ENCODE measurements at regions not wholly inside any gene's neighbourhood (a gene's known extent, or its start where the extent isn't known, plus 50 kb on each side); places are given as distances from the start of the nearest gene placed in this dataset.

DNA sequence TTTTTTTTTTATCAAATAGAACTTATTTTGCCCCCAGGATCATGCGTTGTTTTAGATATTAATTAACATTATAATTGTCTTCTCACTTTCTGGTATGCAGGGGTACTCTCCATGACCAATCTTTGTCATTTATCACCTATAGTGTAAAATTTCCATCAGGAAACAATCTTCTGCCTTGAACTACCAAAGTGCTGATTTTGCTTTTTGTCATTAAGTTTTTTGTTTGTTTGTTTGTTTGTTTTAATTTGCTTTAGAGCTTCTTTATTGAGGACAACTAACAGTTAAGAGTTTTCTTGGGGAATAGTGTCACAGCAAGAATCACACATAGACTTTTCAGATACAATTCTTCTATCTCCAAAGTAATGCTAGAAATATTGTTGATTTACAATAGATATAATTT is 171.2 kb upstream of the PRPS1L1 start:
- ATAC-seq, result no peak
- no peak for DNase-seq (ENCODE audit: low spot score)

DNA sequence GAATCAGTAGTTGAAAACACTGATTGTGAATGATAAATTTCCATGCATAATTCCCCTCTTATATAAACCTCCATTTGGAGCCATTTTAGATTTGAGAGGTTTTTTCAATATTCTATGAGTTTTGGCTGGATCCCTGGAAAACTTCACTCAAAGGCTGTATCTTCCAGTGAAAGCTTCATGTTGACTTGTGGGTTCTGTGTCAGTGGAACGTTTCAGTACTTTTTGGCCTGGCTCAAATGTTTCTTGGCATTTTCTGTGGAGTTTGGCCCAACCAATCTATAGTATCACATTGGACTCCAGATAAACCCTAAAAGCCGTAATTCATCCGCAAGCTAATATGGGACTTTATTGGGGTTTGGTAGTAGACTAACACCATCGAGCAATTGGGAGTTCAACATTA is 172.6 kb upstream of the PRPS1L1 start:
- ATAC-seq, result no peak
- DNase-seq (ENCODE audit: low spot score), result no peak

DNA sequence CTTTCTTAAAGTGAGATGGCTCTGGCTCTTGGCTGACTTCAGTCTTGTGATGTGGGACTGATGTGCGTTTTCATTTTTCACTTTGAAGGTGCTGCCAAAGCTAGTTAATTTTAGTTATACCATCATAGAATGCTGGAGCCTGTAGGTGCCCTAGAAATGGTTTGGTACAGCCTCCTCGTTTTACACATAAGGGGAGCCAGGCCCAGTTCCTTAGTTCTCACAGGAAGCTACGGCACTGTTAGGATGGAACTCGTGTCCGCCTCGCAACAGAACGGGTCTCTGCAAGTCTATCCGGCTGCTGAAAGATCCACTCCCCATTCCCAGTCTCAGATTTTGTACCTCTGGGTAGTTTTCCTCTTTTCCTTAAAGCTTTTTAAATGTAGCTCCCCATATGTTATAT is 173.2 kb upstream of the PRPS1L1 start:
- DNase-seq (ENCODE audit: low spot score) (no peak), ATAC-seq (peak; percentile 34)

DNA sequence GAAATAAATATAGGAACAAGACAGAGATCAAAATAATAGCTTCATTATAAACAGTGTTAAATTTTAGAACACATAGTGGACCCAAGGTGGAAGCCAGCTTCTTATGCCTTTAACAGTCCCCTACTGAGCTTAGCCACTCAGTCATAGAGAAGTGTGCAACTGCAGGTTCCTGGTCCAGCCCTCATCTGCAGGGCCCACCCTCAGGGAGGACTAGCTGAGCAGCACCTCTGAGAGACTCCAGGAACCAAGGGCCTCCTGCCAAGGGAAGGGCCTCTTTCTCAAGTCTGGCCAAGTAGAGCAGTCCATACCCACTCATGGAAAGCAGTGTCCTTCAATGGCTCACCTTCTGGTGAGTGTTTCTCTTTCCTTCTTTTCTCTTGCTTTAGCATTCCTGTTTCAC is 173.7 kb upstream of the PRPS1L1 start:
- ATAC-seq (peak; percentile 41), DNase-seq (ENCODE audit: low spot score) (no peak)

DNA sequence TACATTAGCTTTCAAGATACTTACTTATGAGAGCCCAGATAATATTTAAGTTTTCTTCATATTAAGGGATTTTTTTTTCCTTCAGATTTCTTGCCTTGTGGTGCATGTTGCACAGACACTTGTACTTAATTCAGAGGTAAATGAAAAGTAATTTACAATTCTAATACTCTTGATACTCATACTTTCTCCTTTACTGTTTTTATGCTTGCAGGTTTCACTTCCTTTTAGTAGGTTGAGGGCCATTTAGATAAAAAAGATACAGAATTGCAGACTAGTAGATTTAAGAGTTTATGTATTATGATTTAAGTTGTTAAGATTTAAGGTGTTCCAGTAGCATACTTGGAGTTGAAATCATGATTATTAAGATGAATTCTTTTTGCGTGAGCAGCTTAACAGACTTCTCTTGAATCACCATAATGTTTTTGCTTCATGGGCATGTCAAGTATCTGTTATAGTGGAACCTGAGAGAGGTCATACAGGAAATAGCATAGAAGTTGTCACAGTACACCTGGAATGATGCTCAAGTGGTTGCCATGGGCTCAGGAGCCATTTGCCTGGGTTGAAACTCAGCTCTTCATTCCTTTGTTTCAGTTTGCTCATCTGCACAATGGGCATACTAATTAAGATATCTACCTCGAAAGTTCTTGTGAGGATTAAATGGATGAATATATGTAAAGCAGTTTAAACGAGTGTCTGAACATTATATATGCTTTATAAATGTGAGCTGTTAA is 174.8 kb upstream of the PRPS1L1 start:
- DNase-seq (ENCODE audit: low spot score) (no peak), ATAC-seq (no peak)

DNA sequence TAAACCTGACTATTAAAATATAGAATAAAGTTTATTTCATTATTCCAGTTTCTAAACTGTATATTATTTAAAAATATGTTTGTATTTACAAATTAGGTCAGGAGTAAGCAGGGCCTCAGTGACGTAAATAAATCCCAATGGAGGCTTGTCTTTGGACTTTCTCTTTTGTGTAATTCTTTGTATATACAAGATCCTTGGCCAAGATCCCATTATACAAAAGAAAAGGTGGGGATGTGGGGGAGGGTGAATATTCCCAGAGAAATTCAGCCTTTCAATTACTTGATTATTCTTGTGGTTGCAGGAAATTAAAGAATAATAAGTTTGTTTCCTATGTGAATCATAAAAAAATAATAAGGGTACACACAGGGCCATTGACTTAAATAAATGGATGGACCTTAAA is 178.7 kb upstream of the PRPS1L1 start:
- DNase-seq (ENCODE audit: low spot score) (no peak), ATAC-seq (no peak)

DNA sequence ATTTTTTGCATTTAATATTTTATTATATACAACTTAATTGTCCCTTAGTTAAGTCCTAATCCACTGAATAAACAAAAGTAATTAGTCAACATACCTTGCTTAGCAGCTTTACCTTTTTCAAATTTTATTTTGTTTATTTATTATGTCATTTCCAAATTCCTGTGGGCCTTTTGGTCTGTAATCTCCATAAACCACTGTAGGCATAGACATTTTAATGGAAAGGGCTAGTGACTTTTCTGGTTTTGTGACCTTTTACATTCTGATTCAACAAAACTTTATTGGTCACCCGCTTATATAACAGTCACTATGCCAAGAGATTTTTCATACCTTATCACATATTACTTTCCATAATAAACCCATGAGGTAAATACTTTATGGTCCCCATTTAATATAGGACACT is 181.3 kb upstream of the PRPS1L1 start:
- ATAC-seq (no peak), DNase-seq (ENCODE audit: low spot score) (no peak)

DNA sequence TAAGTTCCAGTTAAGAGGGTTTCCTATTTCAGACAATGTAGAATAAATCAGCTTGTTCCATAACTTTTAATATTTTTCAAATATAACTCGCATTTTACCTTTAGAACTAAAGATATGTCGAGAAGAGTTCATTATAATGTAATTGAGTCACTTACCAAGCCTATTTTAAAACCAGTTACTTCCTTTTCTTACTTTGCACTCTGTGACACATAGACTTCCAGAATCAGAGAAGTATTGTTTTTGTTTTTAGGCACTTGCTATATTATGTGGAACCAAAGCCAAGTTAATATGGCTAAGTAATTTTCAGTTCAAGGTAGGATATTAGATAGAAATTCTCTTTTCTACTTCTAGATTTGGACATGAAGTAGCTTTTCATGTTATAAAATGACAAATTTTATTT is 182.7 kb upstream of the PRPS1L1 start:
- no peak for DNase-seq (ENCODE audit: low spot score)

DNA sequence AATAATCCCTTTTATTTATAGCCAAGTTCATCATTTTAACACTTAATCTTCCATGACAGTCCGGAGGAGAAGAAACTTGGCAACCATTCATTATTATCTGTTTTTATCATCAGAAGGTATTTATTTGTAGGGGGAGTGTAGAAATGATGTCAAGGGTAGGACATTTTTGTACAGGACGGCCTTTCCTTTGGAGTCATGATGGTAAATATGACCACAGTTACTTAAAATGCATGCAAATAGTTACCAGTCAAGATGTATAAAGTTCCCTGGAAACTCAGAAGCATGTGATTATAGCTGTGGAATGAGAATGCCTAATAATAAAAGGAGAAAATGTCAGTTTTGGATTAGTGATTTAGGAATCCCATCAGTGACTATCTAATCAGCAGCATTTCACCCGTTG is 183.1 kb upstream of the PRPS1L1 start:
- DNase-seq (ENCODE audit: low spot score) (no peak), ATAC-seq (no peak)

More for the DNA sequence above, 182.7 kb upstream of the PRPS1L1 start:
- ATAC-seq, result no peak

DNA sequence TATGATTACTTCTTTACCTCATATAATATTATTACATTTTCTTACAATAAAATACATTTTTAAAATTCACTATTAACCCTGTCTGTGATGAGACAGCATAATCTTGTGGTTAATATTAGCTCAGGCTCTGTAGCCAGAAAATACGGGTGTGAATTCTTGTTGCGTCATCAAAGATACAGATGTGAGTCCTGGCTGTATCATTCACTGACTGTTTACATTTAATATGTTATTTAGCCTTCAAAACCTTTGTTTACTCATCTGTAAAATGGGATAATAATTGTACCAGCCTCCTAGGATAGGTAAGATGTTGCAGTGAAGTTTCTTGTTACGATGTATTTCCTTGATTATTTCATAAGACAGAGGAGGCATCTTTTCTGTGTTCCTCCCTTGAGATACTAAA is 184.7 kb upstream of the PRPS1L1 start:
- DNase-seq (ENCODE audit: low spot score), result no peak
- no peak for ATAC-seq

DNA sequence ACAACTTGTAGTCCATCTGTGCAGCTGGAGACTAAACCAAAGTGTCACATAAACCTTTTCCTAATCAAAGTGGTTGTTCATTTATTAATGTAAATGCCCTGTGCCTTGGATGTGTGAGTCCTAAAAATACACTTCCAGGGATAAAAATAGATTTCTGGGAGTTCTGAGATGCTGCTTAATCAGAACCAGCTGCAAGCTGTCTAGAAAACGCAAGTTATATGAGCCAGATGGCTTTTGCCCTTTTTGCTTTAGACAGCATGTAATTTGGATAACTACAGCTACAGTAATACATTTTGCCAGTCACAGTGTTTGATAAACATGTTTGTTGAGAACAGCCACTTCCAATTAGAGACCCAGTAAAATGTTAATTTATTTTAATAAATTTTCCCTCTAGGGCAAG is 185.1 kb upstream of the PRPS1L1 start:
- ATAC-seq (no peak), DNase-seq (ENCODE audit: low spot score) (no peak)

DNA sequence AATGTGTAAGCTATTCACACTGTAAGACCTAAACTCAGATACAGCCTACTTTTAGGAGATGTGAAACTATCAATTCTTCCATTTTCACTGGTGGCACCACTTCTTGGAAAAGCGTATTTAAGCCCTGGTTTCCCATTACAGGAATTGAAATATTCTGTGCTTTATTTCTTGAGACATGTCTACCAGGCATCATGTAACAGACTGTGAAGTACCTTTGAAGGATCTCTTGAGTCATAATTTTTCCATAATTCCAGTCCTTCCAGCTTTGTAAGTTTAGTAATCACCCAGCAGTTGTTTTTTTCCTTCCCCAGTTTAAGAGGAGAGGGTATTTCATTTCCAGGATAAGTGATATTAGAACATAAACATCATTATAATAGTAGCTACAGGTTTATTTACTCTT is 186.0 kb upstream of the PRPS1L1 start:
- DNase-seq (ENCODE audit: low spot score) (no peak), ATAC-seq (no peak)

DNA sequence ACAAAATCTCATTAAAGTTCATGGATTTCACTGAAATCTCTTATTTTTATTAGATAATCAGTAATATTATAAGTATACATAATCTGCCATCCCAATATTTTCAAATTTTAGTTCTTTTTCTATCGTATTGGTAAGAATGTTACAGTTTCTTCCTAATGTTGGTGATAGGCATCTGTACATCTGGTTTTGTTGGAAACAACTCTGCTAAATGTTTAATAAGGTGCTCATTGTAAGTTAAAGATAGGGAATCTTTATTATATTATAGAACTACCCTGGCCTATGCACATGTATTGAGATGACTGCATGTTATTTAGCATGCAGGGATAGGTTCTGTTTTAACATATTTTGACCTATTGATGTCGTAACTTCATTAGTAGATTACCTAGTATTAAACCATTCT is 188.6 kb upstream of the PRPS1L1 start:
- ATAC-seq, result no peak
- DNase-seq (ENCODE audit: low spot score), result no peak

DNA sequence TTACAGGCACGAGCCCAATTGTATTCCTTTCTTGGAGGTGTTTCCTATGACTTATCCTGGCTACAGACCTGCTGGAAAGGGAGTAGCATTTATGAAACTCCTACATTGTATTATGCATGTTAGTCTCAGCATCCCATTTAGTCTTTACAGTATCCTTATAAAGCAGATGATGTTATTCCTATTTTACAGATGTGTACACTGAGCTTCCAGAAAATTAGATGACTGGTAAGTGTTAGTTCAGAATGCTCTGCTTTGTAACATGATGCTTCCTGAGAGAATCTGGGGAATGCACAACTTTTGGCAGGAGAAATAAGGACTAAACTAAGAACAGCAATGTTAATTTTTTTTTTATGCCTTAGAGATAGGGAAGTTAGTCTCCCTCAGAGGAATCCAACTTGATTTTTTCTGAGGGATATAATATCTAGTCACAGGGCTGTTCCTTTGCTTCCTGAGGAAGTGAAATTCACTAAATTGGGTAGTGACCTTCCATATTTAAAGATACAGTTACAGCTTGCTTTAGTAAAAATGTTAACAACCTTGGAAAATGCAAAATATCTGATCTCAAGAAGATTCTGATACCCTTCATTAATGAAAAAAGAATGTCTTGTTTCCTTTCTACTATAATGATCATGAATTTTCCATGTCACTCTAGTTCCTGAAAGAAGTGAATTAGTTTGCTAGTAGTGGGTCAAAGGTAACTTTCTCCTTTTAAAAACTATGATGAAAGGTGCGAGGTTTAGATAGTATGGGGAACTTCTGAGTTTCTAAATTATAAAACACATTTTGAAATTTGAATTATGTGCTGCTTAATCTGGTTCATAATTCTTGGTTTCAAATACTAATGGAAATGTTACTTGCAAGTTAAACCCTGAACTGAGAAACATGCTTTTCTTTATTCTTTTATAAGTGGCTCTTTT is 194.0 kb upstream of the PRPS1L1 start:
- ATAC-seq (peak; percentile 43), DNase-seq (ENCODE audit: low spot score) (no peak)

DNA sequence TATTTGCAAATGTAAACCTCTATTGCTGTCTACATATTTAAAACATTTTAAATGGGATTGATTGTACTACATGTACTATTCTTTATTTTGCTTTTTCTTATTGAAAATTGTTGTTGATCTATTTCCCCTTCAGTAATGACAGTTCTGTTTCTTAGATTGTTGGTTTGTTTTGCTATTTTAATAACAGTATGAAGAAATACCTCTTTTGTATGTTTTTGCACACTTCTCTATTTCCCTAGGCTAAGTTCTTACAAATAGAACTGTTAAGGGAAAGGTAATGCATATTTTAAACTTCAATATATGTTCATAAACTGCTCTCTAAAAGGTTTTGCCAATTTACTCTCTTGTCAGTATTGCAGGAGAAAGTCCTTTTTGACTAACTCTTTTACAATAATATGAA is 195.0 kb upstream of the PRPS1L1 start:
- DNase-seq (ENCODE audit: low spot score) (no peak), ATAC-seq (no peak)

DNA sequence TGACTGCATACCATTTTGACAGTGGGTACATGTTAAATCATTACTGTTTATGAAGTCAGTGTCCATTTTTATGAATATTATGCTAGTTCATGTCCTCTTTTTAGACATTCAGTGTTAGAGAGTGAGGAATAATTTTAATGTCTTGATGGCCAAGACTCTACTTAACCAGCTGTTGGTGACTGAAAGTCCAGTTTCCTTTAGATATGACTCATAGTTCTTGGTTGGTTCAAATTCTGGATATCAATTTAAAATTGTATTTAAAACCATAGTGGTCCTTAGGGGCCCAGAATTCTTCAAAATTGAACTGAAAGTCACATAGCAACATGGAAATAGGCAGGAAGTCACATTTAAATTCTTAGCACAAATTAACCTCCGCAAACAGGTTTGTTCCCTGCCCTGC is 196.5 kb upstream of the PRPS1L1 start:
- DNase-seq (ENCODE audit: low spot score) (no peak), ATAC-seq (no peak)

DNA sequence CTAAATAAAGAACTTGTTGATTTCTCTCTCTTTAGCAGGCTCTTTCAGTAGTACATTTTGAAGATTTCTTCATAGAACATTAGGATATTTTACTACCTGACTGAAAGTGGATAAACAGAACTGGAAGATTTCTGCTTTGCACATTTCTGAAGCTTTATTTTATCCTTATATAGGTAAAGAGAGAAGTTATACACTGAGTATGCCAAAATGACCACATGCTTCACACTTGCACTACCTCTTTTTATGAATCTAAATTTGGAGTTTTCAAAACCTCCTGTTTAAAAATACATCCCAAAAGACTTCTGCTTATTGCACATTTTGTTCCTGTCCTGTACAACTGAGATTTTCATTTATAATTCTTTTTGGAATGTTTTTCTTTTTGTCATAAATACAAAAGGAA is 197.4 kb upstream of the PRPS1L1 start:
- DNase-seq (ENCODE audit: low spot score) (no peak), ATAC-seq (no peak)

DNA sequence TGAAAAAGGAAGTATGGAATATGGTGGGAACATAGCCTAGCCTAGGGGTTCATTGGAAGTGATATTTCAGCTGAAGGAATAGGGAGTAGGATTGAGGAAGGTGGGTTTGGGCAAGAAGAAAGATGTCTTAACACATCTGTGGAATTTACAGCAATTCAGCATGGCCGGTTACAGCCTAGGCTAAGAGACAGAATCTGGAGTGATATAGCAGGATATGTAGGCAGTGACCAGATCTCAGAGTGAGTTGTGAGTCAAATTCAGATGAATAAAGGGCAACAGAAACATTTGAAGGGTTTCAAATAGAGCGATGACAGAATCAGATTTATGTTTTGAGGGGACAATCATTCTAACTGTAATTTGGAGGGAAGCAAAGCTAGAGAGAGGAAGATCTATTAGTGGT is 199.0 kb upstream of the PRPS1L1 start:
- ATAC-seq, result no peak
- DNase-seq (ENCODE audit: low spot score), result no peak

DNA sequence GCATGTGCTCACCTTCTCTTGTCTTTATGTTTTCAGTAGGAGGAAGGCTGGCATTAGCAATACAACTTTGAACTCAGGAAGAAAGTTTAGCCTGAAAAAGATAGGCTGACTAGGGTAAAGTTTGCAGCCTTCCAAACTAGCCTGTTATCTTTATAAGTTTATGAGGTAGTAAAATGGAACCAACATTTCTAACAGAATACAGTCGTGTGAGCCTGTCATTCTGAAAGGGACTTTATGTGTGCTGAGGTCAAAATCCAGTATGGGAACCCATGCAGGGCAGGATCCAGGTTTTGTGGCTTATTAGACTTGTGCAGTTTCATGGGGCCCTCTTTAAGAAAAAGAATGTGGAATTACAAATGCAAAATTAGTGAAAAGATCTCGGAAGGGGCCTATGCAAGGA is 201.0 kb upstream of the PRPS1L1 start:
- ATAC-seq (no peak), DNase-seq (ENCODE audit: low spot score) (no peak)

DNA sequence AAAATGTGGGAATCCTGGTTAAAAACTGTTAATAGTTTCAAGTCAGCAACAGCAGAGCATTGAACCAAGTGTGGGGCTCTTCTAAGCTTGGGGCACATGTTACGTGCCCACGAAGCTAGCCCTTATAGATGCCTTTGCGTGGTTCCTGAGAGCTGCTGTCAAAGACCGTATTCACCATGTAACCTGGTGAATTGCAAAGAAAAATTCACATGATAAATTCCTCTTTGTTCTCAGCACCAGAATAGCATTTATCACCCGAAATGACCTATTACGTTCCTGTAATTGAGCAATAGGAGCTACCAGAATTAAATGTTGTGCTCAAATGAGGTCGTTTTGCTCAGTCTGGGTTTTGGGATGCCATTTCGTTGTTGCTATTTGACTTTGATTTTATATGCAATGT is 202.6 kb upstream of the PRPS1L1 start:
- no peak for DNase-seq (ENCODE audit: low spot score)
- no peak for ATAC-seq

DNA sequence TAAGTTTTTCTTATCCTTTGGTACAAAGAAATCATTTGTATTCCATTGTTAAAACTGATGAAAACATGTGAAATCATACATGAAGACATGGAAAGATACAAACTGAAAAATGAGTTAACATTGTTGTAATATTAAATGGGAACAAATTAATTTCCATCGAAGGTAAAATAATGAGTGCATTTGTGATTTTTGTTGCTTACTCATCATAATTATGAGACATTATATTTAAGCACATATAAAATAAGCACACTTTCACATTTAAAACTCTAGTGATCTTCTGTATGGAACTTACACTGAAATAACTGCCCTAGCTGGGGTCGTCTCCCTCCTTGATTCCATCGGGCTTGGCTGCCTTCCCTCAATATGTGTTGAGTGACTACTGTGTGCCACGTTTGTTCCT is 204.2 kb upstream of the PRPS1L1 start:
- ATAC-seq, result no peak
- DNase-seq (ENCODE audit: low spot score), result no peak

DNA sequence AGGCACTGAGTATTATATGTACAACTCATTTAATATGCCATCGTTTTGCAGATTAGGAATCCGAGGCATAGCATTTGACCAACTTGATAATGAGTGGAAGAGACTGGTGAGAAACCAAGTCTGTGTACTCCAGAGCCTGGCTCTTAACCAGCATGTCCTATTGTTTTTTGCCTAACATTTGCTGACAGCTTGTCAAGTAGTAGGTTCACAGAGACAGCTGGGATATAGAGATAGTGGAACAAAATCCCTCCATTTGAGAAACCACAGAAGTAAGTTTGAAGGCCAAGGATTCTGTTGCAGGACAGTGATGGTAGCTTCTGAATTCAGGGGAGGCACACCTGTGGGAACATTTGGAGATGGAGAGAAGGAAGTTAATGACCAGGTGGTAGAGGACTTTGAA is 206.9 kb upstream of the PRPS1L1 start:
- no peak for ATAC-seq
- DNase-seq (ENCODE audit: low spot score), result no peak

DNA sequence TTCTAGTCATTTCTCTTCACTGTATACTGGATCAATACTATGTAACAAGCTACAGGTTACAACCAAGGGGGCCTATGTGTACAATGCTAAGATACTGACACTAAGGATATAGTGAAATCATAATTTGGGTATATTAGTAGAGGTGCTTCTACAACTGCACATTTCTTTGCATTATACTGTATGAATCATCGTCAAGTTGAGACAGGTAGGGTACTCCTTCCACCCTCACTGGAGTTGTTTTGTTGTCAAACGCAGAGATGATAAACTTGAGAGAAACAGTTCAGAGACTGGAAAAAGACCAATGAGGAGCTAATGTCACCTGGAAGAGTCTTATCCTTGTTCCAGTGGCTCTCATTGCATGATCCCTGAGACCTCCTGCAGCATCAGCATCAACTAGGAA is 208.2 kb upstream of the PRPS1L1 start:
- ATAC-seq (no peak), DNase-seq (ENCODE audit: low spot score) (no peak)

Data from left lobe of liver (tissue), 2 donors.